ENCODE measurements at regions not wholly inside any gene's neighbourhood (a gene's known extent, or its start where the extent isn't known, plus 50 kb on each side); places are given as distances from the start of the nearest gene placed in this dataset.

DNA sequence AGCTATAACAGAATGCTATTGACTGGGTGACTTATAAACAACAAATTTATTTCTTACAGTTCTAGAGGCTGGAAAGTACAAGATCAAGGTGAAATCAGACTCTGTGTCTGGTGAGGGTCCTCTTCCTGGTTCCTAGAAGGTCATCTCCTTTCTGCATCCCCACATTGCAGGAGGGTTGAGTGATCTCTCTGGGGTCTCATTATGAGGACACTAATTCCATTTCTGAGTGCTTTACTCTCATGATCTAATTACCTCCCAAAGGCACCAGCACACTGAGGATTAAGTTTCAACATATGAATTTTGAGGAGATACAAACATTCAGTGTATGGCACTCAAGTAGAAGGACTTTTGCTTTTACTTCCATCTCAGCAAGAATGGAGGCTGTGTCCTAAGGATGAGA lies 534.1 kb upstream of the KCNMB2 start:
- no peak for DNase-seq (ENCODE audit: low read depth in 2 of 3, low spot score in 2 of 3)

DNA sequence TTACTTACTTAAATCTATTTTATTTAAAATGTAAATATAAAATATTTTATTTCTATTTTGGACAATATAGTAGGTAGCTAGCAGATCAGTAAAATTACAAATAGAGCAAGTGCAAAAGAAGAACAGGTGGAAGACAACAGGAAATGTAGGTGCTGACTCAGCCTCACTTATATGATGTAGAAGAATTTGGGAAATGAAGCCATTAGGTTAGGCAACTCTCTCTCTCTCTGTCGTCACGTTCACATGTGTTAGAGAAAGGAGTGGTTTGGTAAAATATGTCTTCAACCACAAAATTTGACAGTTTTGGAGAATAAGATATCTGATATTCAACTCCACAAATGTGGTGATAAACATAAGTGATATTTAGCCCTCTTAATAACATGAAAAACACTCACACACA lies 532.5 kb upstream of the KCNMB2 start:
- DNase-seq (ENCODE audit: low read depth in 2 of 3, low spot score in 2 of 3) = no peak

DNA sequence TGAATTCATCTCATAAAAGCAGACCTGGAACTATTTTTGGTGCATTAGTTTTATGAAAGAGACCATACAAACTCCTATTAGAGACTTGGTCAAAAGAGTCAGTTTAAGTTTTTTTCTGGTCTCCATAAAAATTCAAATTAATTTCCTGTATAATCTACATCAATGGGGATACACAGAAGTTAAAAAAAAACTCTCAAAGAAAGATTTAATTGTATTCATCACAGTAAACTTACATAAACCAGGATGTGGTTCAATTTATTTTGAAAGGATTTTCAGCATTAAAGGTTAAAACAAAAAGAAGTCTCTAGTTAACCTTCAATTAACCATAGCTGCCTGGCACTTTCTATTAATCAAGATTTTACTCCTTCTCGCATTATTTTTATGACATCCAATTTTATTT lies 530.3 kb upstream of the KCNMB2 start:
- DNase-seq (ENCODE audit: low read depth in 2 of 3, low spot score in 2 of 3) = no peak

DNA sequence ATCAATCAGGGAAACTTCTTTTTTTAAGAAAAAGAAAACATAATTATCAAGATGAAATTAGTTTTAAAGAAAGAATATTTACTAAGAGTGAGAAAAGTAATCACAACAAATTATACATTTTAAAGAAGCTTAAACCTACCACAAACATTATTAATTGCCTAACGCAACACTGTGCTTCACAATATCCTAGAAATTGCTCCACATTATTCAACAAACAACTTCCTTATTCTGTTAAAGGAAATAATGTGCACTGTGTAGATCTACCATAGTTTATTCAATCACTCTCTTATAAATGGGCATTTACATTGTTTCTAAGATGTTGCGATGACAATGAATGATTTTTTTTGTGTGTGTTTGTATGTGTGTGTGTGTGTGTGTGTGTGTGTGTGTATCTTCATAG lies 525.9 kb upstream of the KCNMB2 start:
- DNase-seq (ENCODE audit: low read depth in 2 of 3, low spot score in 2 of 3) = no peak

DNA sequence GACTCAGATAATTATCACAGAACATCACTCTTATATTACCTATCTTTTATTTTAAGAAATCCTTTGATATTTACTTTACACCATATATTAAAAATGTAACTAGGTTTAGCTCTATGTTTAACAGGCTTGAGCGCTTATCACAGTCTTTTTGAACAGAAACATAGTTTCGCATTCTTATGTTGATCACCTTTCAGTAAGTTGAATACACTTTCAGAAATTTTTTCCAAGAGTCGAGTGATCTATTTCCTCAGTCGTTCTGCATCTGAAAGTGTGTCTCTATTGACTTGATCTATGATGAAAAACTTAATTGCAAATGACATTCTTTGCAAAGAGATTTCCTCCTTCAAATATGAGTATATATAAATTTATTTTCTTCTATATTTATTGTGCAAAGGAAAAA lies 516.6 kb upstream of the KCNMB2 start:
- no peak for DNase-seq (ENCODE audit: low read depth in 2 of 3, low spot score in 2 of 3)

DNA sequence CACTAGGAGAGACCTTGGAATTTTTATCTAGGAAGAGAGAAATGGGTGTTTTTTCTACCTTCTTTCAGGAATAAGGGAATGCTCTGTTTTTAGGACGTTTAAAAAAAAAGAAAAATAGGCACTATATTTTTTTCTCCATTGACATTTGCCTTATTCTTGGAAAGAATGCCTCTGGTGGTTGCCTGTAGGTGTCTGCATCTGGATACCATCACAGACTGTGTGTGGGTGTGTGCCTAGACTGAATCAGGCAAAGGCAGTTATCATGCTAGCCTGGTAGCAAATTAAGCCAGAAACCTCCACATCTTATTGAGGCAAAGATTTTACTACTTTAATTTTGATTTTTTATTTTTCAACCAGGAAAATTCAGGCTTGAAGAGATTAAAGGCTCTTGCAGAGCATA lies 513.6 kb upstream of the KCNMB2 start:
- DNase-seq (ENCODE audit: low read depth in 2 of 3, low spot score in 2 of 3) = no peak

DNA sequence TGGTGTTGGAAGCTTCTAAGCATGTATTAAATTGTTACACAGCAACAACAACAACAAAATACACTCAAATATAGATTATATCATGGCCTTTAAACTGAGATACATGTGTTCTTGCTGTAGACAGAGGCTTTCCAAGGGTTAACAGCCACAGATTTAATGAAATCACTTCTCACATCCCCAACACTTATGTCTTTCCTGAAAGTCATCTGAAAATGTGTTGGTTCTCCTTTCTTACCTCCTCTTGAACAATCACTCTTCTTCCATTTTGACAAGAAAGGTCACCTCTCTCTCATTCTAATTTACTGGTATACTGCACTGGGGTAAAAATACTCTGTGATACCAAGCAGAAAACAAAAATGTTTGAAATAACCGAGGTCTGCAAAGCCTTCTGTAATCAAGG lies 507.3 kb upstream of the KCNMB2 start:
- DNase-seq (ENCODE audit: low read depth in 2 of 3, low spot score in 2 of 3) = no peak

DNA sequence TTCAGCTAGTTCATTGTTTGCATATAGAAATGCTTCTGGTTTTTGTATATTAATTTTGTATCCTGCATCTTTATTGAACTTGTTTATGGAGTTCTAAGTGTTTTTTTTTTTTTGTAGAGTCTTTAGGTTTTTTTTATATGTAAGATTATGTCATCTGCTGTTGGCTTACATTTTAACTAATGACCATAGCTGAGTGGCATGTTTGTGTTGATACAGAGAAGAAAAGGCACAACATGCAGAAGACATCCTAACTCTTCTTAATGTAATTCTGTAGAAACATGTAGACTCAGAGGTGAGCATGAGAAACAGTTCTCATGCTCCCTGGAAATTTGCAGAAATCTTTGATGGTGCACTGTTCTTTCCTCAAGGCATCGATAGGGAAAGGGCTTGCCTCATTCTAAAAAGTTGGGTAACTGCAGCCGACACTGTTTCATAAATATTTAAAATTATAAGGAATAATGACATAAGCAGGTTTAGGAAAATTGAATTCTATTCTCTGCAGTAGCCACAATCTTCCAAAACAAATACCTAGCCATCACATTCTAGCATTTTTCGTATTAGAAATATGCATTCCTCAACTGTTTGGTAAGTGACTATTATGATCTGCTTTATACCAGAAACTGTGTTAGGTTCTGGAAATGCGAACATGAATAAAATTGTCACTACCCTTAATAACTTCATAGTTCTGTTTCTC lies 499.6 kb upstream of the KCNMB2 start:
- no peak for DNase-seq (ENCODE audit: low read depth in 2 of 3, low spot score in 2 of 3)

DNA sequence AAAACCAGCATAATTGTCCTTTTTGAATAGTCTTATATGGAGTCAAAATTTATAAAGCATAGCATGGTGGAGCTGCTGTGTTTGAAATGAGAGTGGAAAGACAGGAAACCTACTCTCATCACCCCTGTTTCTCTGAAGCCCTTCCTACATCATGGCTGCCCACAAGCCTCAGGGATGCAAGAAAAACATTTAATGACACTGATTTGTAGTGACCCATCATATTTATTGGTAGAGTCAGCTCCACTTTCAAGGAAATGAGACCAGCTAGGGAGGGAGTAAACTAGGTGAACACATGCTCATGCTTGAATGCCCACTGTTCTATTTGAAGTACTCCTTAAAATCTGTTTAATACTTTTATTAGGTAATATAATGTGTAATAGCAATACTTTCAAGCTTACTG lies 494.3 kb upstream of the KCNMB2 start:
- no peak for DNase-seq (ENCODE audit: low read depth in 2 of 3, low spot score in 2 of 3)

DNA sequence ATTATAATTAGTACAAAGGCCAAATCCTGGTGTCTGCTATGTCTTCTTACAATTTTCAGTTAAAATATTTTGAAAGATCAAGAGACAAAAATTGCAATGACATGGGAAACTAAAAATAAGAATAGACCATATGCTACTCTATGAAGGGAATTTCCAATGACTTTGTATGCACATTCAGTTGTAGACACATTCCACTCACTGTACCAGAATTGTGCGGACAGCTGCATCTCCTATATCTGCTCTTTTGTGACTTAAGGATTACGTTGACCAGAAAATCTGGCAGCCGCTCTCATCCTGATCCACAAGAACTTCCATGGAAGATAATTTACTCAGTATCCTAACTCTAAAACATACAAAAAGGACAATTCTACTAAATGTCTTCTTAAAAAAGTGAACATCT lies 493.9 kb upstream of the KCNMB2 start:
- DNase-seq (ENCODE audit: low read depth in 2 of 3, low spot score in 2 of 3) = no peak

DNA sequence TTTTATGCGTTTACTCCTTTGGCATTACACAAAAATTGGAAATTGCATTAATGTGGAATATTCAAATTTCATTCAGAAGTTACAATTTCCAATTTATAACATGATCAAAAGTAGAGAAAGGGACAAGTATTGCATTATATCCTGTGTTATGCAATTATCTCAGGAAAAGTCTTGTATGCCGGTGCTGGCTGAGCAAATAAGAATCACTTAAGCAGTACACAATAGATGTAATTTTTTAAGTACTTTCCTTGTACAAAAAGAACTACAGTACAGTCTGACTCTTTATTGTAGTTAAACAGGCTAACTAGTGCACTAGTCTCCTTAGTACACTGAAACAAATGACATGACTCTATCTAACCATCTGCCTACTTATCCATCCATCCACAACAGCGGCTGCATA lies 493.2 kb upstream of the KCNMB2 start:
- DNase-seq (ENCODE audit: low read depth in 2 of 3, low spot score in 2 of 3) = no peak

DNA sequence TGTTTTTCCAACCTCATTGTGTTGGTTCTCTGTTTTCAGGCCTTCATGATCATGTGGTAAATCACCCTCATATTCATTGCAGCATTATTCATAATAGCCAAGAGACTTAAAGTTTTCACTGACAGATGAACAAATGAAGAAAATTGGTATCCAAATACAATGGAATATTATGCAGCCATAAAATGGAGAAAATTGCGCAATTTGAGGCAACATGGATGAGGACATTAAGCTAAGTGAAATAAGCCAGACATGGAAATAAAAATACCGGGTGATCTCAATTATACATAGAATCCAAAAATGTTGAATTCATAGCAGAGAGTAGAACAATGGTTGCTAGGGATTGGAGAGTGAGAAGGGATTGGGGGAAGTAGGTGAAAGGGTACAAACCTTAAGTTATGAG lies 491.9 kb upstream of the KCNMB2 start:
- DNase-seq (ENCODE audit: low read depth in 2 of 3, low spot score in 2 of 3) = no peak

DNA sequence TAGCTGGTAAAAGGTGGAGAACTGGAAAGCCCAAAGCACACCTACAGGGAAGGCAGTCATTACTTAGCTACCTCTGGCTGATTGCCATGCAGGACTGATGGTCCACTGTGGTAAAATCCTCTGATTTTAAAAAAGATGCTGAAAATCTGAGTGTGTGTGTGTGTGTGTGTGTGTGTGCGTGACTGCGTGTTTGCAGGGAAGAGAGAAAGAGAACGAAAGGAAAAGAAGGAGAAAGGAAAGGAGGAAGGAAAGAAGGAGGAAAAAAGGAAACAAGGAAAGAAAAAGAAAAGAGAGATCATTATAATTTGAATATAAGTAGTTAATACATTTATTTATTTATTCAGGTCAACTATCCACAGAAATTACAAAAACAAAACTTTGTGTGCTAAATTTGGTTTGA lies 488.7 kb upstream of the KCNMB2 start:
- DNase-seq (ENCODE audit: low read depth in 2 of 3, low spot score in 2 of 3) = no peak

DNA sequence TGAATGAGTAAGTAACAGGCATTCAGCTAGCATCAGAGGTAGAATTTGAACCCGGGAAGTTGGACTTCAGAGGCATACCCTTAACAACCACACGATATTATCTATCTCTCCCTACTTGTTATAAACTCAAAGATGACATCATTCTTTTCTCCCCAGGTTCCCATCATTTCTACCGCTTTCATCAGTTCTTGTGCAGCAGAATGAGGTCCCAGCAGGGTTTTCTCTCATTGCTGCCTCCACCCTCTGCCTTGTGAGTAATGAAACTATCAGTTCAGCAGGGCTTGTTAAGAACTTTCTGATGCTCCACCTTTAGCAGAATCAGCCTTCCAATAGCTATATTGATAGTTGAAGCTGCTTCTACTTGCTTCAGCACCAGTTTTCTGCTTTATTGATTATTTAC lies 487.5 kb upstream of the KCNMB2 start:
- no peak for DNase-seq (ENCODE audit: low read depth in 2 of 3, low spot score in 2 of 3)

DNA sequence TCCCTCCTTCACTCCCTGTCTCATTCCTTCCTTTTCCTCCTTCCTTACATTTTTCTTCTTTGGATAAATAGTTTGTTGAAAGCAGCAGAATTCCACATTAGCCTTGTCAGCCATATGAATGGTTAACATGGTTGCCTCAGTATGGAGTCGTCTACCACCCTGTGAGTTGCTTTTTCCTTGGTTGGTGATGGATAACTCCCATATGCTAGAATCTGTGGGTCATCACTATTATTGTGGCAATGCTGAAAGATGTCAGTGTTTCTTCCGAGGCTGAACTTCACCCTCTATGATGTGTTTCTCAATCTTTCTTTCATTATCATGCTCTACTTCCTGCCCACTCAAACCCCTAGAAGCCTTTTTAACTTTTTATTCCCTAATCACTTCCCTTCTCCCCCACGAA lies 481.8 kb upstream of the KCNMB2 start:
- DNase-seq (ENCODE audit: low read depth in 2 of 3, low spot score in 2 of 3) = no peak

DNA sequence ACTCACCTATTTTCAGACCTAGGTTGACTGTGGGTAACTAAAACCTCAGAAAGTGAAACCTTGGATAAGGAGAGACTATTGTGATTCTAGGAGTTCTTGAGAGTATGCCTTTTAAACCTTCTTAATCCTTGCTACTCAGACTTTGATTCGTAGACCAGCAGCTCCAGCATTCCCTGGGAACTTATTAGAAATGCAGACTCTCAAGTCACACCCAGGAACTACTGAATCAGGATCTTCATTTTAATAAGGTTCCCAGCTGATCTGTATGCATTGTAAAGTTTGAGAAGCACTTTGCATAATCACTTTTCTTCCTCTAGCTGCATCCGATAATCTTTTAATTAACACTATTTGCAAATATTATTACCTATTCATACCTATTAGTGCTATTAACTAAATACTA lies 480.3 kb upstream of the KCNMB2 start:
- no peak for DNase-seq (ENCODE audit: low read depth in 2 of 3, low spot score in 2 of 3)

DNA sequence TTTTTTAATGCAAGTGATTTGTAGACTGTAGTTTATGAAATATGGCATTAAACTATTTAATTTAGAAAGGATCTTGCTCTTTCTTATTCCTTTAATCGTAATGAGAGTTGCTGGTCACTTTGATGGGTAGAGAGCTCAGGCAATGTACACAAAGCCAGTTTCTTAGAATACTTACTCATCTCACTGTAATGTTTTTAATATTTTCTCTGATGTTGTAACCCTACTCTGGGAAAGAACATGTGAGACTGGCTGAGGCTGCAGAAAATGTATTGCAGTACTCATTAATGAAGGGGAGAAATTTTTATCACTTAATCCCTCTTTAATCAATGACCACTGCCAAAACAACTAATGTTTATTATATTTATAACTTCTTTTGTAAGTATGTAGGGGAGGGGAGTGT lies 479.4 kb upstream of the KCNMB2 start:
- no peak for DNase-seq (ENCODE audit: low read depth in 2 of 3, low spot score in 2 of 3)

DNA sequence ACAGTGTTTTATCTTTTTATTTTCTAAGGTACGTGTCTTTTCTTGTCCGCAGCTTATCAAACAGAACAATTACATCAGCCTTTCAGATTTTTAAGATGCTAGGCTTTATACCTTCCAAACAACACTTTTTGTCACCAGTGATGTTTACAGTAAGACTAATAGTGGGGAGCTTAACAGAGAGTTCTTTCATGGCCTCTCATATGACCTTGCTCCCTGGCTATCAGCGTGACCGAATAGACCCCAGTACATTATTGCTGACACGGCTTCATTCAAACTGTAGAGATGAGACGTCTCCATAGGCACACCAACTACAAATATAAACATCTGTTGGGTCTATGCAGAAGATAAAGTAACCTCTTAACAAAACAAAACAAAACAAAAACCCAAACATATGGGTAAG lies 477.6 kb upstream of the KCNMB2 start:
- DNase-seq (ENCODE audit: low read depth in 2 of 3, low spot score in 2 of 3) = no peak

DNA sequence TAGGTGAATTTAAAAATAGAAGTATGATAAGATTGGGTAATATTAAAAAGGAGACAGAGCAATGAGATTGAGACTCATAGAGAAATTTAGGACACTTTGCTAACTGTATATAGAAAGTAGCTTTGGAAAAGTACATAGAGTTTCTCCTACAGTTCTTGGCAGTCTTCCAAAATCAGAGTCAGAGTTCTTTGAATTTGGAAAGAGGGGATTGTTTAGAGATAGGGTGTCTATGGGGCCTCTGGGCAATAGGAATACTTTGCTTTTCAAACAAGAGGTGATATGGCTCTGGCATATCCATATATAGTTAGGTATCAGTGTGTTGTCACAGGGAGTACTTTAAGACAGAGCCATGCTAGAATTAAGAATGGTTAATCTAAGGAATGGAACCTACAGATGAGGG lies 477.1 kb upstream of the KCNMB2 start:
- DNase-seq (ENCODE audit: low read depth in 2 of 3, low spot score in 2 of 3) = no peak

DNA sequence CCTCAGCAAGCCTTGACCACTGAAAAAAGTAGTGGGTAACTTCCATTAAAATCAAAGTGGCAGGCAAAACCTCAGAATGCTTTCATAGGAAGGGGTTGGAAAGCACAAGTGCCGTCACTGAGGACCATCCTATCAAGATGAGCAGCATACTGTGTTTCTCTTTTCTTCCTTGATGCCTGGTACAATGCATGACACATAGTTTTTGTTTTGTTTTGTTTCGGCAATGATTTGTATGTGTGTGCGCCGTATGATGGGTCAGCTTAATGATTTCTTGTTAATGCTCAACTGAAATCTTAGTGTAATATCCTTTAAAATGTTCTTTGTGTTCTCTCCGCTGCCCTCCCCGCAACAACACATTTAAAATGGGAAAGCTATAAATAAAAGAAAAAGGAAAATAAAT lies 476.4 kb upstream of the KCNMB2 start:
- no peak for DNase-seq (ENCODE audit: low read depth in 2 of 3, low spot score in 2 of 3)

DNA sequence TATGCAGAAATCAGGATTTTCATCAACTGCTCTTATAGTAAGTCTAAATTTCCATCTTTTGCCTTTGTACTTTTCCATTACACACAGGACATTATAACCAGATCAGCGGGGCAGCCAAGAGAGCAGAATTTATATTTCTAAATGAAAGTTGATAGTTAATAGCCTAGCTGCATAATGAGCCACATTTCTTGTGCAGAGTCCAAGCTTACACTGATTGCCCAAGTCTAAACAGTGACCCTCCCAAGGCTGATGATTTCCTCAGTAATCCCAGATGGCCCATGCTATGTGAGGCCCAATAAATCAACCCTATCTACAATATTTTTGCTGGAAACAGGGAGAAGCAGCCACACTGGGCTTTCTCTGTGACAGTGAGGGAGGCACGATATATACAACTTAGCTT lies 475.8 kb upstream of the KCNMB2 start:
- no peak for DNase-seq (ENCODE audit: low read depth in 2 of 3, low spot score in 2 of 3)

DNA sequence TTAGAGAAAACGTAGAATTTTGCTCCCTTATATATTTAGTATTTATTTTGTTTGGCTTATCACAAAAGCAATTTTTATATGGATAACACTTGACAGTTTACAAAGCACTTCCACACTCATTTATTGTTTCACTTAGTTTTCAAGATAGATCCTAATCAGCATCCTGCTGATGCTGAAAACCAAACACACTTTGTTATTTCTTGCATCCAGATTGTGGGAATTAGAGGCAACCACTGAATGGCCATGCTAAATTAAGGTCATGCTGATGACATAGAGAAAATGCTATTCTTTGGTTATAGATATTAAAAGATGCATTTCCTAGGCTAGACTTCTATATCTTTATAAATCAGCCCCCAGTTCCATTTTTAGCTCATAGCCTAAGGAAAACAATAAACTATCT lies 474.1 kb upstream of the KCNMB2 start:
- DNase-seq (ENCODE audit: low read depth in 2 of 3, low spot score in 2 of 3) = no peak

DNA sequence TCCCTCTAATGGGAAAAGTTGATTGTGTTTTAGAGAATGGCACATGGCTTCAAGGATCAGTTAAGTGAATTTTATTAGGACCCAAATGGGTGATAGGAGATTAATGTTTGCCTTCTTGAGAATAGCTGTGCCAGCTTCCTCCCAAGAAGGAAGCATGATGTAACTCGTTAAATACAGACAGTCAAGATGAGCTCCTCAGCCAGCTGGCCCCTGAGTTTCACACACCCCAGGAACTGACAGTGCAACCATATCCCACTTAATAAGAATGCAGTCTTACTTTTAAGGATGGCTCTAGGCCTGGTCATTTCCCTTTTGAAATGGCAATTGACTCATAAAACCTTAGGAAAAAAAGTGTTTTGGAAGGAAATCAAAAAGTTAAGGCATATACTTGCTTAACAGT lies 472.8 kb upstream of the KCNMB2 start:
- no peak for DNase-seq (ENCODE audit: low read depth in 2 of 3, low spot score in 2 of 3)

DNA sequence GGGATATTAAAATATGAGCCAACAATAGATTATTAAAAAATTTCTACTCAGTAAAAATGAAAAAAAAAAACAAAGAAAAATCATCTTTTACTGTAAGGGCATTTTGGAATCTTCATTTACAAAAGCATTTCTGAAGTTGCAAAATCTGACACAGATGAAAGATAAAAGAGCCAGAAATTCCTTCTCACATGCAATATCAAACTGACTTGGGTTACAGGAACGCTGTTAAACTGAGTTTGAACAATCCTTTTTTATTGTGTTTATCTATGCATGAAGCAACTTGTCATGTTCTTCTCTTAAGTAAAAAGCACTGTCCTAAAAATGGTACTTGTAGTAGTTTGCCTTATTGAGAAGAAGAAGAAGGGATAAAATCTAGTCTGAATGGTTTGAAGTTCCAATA lies 468.5 kb upstream of the KCNMB2 start:
- no peak for DNase-seq (ENCODE audit: low read depth in 2 of 3, low spot score in 2 of 3)

All from activated CD8-positive, alpha-beta memory T cell treated with anti-CD3 and anti-CD28 coated beads for 48 hours (primary cell).